SH-SY5Y (cell line): ENCODE measurements at regions not wholly inside any gene's neighbourhood (a gene's known extent, or its start where the extent isn't known, plus 50 kb on each side); places are given as distances from the start of the nearest gene placed in this dataset.

ENCODE experiments used
- GATA2 ChIP-seq: IDR thresholded peaks from 2 replicates; pipeline ENCODE4 v1.6.1; 2011; ENCODE audit warnings: mild to moderate bottlenecking, low read depth, low read length
- GATA3 ChIP-seq: IDR thresholded peaks from 2 replicates; pipeline ENCODE4 v1.6.1; 2011; ENCODE audit warnings: low read depth, mild to moderate bottlenecking, low read length, moderate library complexity

- TF ChIP-seq GATA3 (no peak), GATA2 (no peak)
These were observed 147.1 kb upstream of the NRBF2 start for GRCh38 chr10:62985807-62986600.
